NCI-H2196 (cell line): ENCODE measurements at regions not wholly inside any gene's neighbourhood (a gene's known extent, or its start where the extent isn't known, plus 50 kb on each side); places are given as distances from the start of the nearest gene placed in this dataset.
A peak's percentile ranks its signal among the peaks of the same experiment; 100 is the strongest.

ENCODE experiments used
- DNase-seq: peaks from one replicate; lab custom pipeline; 2025; ENCODE audit not compliant: unreplicated experiment; lab: John Stamatoyannopoulos, UW

GRCh38 chr3:24741506-24741905, 246.9 kb upstream of the THRB start:
- DNase-seq: no peak

- DNase-seq: no peak
Measured at GRCh38 chr3:24748520-24748919, 253.9 kb upstream of the THRB start.

- no peak for DNase-seq
Measured at GRCh38 chr3:24751020-24751419, 256.4 kb upstream of the THRB start.

GRCh38 chr3:24756101-24756888, 261.6 kb upstream of the THRB start:
- DNase-seq: no peak

- no peak for DNase-seq
Measured at GRCh38 chr3:24763393-24763792, 268.7 kb upstream of the THRB start.

- DNase-seq: no peak
Measured at GRCh38 chr3:24764236-24764915, 269.7 kb upstream of the THRB start.

- no peak for DNase-seq
Measured at GRCh38 chr3:24765399-24765798, 270.7 kb upstream of the THRB start.

- DNase-seq: no peak
Measured at GRCh38 chr3:24769918-24770317, 275.3 kb upstream of the THRB start.

GRCh38 chr3:24773798-24774197, 279.1 kb upstream of the THRB start:
- DNase-seq: peak; percentile 0

GRCh38 chr3:24780991-24781390, 286.3 kb upstream of the THRB start:
- DNase-seq: no peak

GRCh38 chr3:24781454-24781853, 286.8 kb upstream of the THRB start:
- DNase-seq: no peak

- DNase-seq: no peak
Measured at GRCh38 chr3:24793896-24794295, 299.2 kb upstream of the THRB start.

- no peak for DNase-seq
Measured at GRCh38 chr3:24802614-24803013, 308.0 kb upstream of the THRB start.

- DNase-seq: no peak
Measured at GRCh38 chr3:24804095-24804494, 309.4 kb upstream of the THRB start.

- no peak for DNase-seq
Measured at GRCh38 chr3:24810881-24811280, 316.2 kb upstream of the THRB start.

- DNase-seq: no peak
Measured at GRCh38 chr3:24812116-24812515, 317.5 kb upstream of the THRB start.

GRCh38 chr3:24818055-24818454, 323.4 kb upstream of the THRB start:
- DNase-seq: no peak

GRCh38 chr3:24828011-24828410, 333.4 kb upstream of the THRB start:
- DNase-seq: no peak

GRCh38 chr3:24828551-24828950, 333.9 kb upstream of the THRB start:
- no peak for DNase-seq

GRCh38 chr3:24829011-24829581, 334.4 kb upstream of the THRB start:
- DNase-seq: no peak

GRCh38 chr3:24829629-24830229, 335.1 kb upstream of the THRB start:
- DNase-seq: no peak
